GM19395 (cell line): ENCODE measurements at regions not wholly inside any gene's neighbourhood (a gene's known extent, or its start where the extent isn't known, plus 50 kb on each side); places are given as distances from the start of the nearest gene placed in this dataset.

Experiments
- ATAC-seq: cut with Tn5 transposase; IDR thresholded peaks from one replicate; pipeline ENCODE4 v1.9.1; 2021; ENCODE audit warnings: mild to moderate bottlenecking, moderate library complexity; ENCODE audit not compliant: unreplicated experiment

- no peak for ATAC-seq
Measured at GRCh38 chr2:146950361-146950760, 894.5 kb upstream of the ACVR2A start.

- no peak for ATAC-seq
Measured at GRCh38 chr2:146949400-146949799, 895.4 kb upstream of the ACVR2A start.

GRCh38 chr2:146944601-146945000 lies 900.2 kb upstream of the ACVR2A start:
- no peak for ATAC-seq

- ATAC-seq, result no peak
Measured at GRCh38 chr2:146939991-146940685, 904.7 kb upstream of the ACVR2A start.

- no peak for ATAC-seq
Measured at GRCh38 chr2:146934921-146935320, 909.9 kb upstream of the ACVR2A start.

GRCh38 chr2:146931109-146931508 lies 913.7 kb upstream of the ACVR2A start:
- no peak for ATAC-seq

- no peak for ATAC-seq
Measured at GRCh38 chr2:146927080-146927711, 917.6 kb upstream of the ACVR2A start.

- no peak for ATAC-seq
Measured at GRCh38 chr2:146918280-146918679, 926.5 kb upstream of the ACVR2A start.

GRCh38 chr2:146917431-146918042 lies 927.3 kb upstream of the ACVR2A start:
- no peak for ATAC-seq

- no peak for ATAC-seq
Measured at GRCh38 chr2:146916914-146917313, 927.9 kb upstream of the ACVR2A start.

- no peak for ATAC-seq
Measured at GRCh38 chr2:146913476-146913875, 931.4 kb upstream of the ACVR2A start.

- ATAC-seq, result no peak
Measured at GRCh38 chr2:146912536-146912935, 932.3 kb upstream of the ACVR2A start.

- ATAC-seq, result no peak
Measured at GRCh38 chr2:146908776-146909175, 936.1 kb upstream of the ACVR2A start.

GRCh38 chr2:146898083-146898482 lies 946.7 kb upstream of the ACVR2A start:
- ATAC-seq, result no peak

GRCh38 chr2:146894514-146894913 lies 950.3 kb upstream of the ACVR2A start:
- ATAC-seq, result no peak

- ATAC-seq, result no peak
Measured at GRCh38 chr2:146893500-146894041, 951.3 kb upstream of the ACVR2A start.

GRCh38 chr2:146890491-146890890 lies 954.3 kb upstream of the ACVR2A start:
- ATAC-seq, result no peak

- ATAC-seq, result no peak
Measured at GRCh38 chr2:146879882-146880281, 964.9 kb upstream of the ACVR2A start.

- no peak for ATAC-seq
Measured at GRCh38 chr2:146874260-146874658, 970.6 kb upstream of the ACVR2A start.

- no peak for ATAC-seq
Measured at GRCh38 chr2:146873646-146874259, 971.1 kb upstream of the ACVR2A start.

GRCh38 chr2:146873056-146873455 lies 971.8 kb upstream of the ACVR2A start:
- no peak for ATAC-seq

- no peak for ATAC-seq
Measured at GRCh38 chr2:146870691-146871090, 974.1 kb upstream of the ACVR2A start.
